ENCODE measurements at regions not wholly inside any gene's neighbourhood (a gene's known extent, or its start where the extent isn't known, plus 50 kb on each side); places are given as distances from the start of the nearest gene placed in this dataset.

GRCh38 chr1:96334236-96334557, 387.4 kb upstream of the PTBP2 start:
- TF ChIP-seq KAT7 (CRISPR knock-in tag; IDR thresholded peaks at IDR 0.05; ENCODE audit: borderline replicate concordance) (no peak), TCF7L2 (IDR thresholded peaks at IDR 0.05; ENCODE audit: low read depth, low read length) (no peak), KDM1A (IDR thresholded peaks at IDR 0.05) (no peak)
- TF ChIP-seq, protein P1, sequence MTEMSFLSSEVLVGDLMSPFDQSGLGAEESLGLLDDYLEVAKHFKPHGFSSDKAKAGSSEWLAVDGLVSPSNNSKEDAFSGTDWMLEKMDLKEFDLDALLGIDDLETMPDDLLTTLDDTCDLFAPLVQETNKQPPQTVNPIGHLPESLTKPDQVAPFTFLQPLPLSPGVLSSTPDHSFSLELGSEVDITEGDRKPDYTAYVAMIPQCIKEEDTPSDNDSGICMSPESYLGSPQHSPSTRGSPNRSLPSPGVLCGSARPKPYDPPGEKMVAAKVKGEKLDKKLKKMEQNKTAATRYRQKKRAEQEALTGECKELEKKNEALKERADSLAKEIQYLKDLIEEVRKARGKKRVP (CRISPR knock-in tag; IDR thresholded peaks at IDR 0.05), result no peak
